GM23248 (cell line): ENCODE measurements at regions not wholly inside any gene's neighbourhood (a gene's known extent, or its start where the extent isn't known, plus 50 kb on each side); places are given as distances from the start of the nearest gene placed in this dataset.

Experiments used
- EZH2 ChIP-seq: fragments of 200-600 bp; sonication (generic); IDR thresholded peaks from 2 replicates; pipeline ENCODE4 v1.6.1; 2018; ENCODE audit warnings: antibody characterized with exemption, mild to moderate bottlenecking; ENCODE audit not compliant: insufficient read depth, poor library complexity, severe bottlenecking
- EZH2phosphoT487 ChIP-seq: fragments of 200-600 bp; sonication (generic); IDR thresholded peaks from 2 replicates; pipeline ENCODE4 v1.6.1; 2018; ENCODE audit warnings: antibody characterized with exemption, moderate library complexity, mild to moderate bottlenecking, low read depth; ENCODE audit not compliant: insufficient read depth

- TF ChIP-seq EZH2, result no peak
- TF ChIP-seq EZH2phosphoT487, result no peak
Measured at GRCh38 chr1:29861922-29862321, 625.6 kb downstream of the PTPRU start.
